ENCODE measurements at regions not wholly inside any gene's neighbourhood (a gene's known extent, or its start where the extent isn't known, plus 50 kb on each side); places are given as distances from the start of the nearest gene placed in this dataset.

DNA sequence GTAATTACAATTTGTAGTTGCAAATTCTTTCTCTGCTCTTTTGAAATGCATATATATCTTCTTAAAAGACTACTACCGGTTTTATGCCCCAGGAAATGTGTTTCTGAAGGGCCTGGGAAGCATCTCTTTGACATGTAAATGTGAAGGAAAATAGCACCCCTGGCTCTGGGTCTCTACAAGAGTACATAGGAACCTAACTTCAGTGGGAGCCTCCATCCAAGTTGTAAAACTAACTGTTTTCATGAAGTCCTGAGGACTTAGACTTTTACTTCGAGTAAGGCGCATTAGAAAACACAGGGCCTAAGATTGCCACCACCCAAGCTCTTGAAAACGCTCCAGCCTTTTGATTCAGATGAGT is 99.4 kb downstream of the CBLN2 start:
- Histone ChIP-seq H3K27me3 (replicated peaks; ENCODE audit: control insufficient read depth, insufficient read depth, low read length) (no peaks in the 10 kb centered on the region), H3K36me3 (ENCODE audit: control insufficient read depth, insufficient read depth, low read length) (no peaks in the 10 kb centered on the region), H3K4me3 (replicated peaks; ENCODE audit: low read depth, low read length) (no peak overlapping the region)
- no peak for DNase-seq (ENCODE audit: extremely low read depth, insufficient read length)
- TF ChIP-seq, protein P1, sequence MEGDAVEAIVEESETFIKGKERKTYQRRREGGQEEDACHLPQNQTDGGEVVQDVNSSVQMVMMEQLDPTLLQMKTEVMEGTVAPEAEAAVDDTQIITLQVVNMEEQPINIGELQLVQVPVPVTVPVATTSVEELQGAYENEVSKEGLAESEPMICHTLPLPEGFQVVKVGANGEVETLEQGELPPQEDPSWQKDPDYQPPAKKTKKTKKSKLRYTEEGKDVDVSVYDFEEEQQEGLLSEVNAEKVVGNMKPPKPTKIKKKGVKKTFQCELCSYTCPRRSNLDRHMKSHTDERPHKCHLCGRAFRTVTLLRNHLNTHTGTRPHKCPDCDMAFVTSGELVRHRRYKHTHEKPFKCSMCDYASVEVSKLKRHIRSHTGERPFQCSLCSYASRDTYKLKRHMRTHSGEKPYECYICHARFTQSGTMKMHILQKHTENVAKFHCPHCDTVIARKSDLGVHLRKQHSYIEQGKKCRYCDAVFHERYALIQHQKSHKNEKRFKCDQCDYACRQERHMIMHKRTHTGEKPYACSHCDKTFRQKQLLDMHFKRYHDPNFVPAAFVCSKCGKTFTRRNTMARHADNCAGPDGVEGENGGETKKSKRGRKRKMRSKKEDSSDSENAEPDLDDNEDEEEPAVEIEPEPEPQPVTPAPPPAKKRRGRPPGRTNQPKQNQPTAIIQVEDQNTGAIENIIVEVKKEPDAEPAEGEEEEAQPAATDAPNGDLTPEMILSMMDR (IDR thresholded peaks at IDR 0.05; ENCODE audit: insufficient read depth, low read length, poor library complexity, severe bottlenecking): no peak

GRCh38 chr18:72444111-72444797 is 99.9 kb downstream of the CBLN2 start:
- Histone ChIP-seq H3K36me3 (ENCODE audit: control insufficient read depth, insufficient read depth, low read length) (no peaks in the 10 kb centered on the region), H3K4me3 (replicated peaks; ENCODE audit: low read depth, low read length) (no peak overlapping the region), H3K27me3 (replicated peaks; ENCODE audit: control insufficient read depth, insufficient read depth, low read length) (no peaks in the 10 kb centered on the region)
- DNase-seq (ENCODE audit: extremely low read depth, insufficient read length): no peak
- TF ChIP-seq, protein P1 (IDR thresholded peaks at IDR 0.05; ENCODE audit: insufficient read depth, low read length, poor library complexity, severe bottlenecking): no peak

DNA sequence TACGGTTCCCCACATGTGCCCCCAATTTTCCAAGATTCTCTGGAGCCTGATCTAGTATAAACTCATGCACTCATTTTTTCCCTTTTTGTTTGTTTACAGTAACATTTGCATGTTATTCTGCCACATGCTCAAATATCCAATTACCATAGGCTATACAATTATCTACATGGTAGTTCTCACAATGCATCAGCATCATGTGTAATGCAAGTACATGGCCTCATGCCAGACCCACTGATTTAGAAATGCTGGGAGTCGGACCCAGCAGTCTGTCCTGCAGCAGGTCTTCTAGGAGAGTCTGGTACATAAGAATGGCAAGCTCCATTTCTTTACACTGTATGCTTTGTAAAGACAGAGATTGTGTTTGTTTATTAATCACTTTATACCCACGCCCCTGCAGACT is 107.7 kb downstream of the CBLN2 start:
- no peak for DNase-seq (ENCODE audit: extremely low read depth, insufficient read length)
- no peaks in the 10 kb centered on the region for H3K27me3 ChIP-seq (replicated peaks; ENCODE audit: control insufficient read depth, insufficient read depth, low read length)
- no peak overlapping the region for H3K4me3 ChIP-seq (replicated peaks; ENCODE audit: low read depth, low read length)
- no peaks in the 10 kb centered on the region for H3K36me3 ChIP-seq (ENCODE audit: control insufficient read depth, insufficient read depth, low read length)
- TF ChIP-seq, protein P1 (IDR thresholded peaks at IDR 0.05; ENCODE audit: insufficient read depth, low read length, poor library complexity, severe bottlenecking): no peak

GRCh38 chr18:72433756-72434155 is 110.4 kb downstream of the CBLN2 start:
- Histone ChIP-seq H3K36me3 (ENCODE audit: control insufficient read depth, insufficient read depth, low read length) (no peaks in the 10 kb centered on the region), H3K4me3 (replicated peaks; ENCODE audit: low read depth, low read length) (no peak overlapping the region), H3K27me3 (replicated peaks; ENCODE audit: control insufficient read depth, insufficient read depth, low read length) (no peaks in the 10 kb centered on the region)
- TF ChIP-seq, protein P1 (IDR thresholded peaks at IDR 0.05; ENCODE audit: insufficient read depth, low read length, poor library complexity, severe bottlenecking): no peak
- DNase-seq (ENCODE audit: extremely low read depth, insufficient read length): no peak

GRCh38 chr18:72427721-72428120 is 116.4 kb downstream of the CBLN2 start:
- DNase-seq (ENCODE audit: extremely low read depth, insufficient read length): no peak
- Histone ChIP-seq H3K4me3 (replicated peaks; ENCODE audit: low read depth, low read length) (no peak overlapping the region), H3K36me3 (ENCODE audit: control insufficient read depth, insufficient read depth, low read length) (no peaks in the 10 kb centered on the region), H3K27me3 (replicated peaks; ENCODE audit: control insufficient read depth, insufficient read depth, low read length) (no peaks in the 10 kb centered on the region)
- TF ChIP-seq, protein P1 (IDR thresholded peaks at IDR 0.05; ENCODE audit: insufficient read depth, low read length, poor library complexity, severe bottlenecking): no peak

- H3K27me3 ChIP-seq (replicated peaks; ENCODE audit: control insufficient read depth, insufficient read depth, low read length): no peaks in the 10 kb centered on the region
- no peak for DNase-seq (ENCODE audit: extremely low read depth, insufficient read length)
These were observed 124.2 kb downstream of the CBLN2 start for GRCh38 chr18:72419914-72420313.

More at GRCh38 chr18:72419914-72420313, 124.2 kb downstream of the CBLN2 start:
- H3K36me3 ChIP-seq (ENCODE audit: control insufficient read depth, insufficient read depth, low read length): no peaks in the 10 kb centered on the region
- H3K4me3 ChIP-seq (replicated peaks; ENCODE audit: low read depth, low read length): no peak overlapping the region
- TF ChIP-seq, protein P1 (IDR thresholded peaks at IDR 0.05; ENCODE audit: insufficient read depth, low read length, poor library complexity, severe bottlenecking): no peak
